CD4-positive, alpha-beta T cell treated with Interleukin-2 at 100 ng/mL for 4 hours (primary cell): ENCODE measurements at regions not wholly inside any gene's neighbourhood (a gene's known extent, or its start where the extent isn't known, plus 50 kb on each side); places are given as distances from the start of the nearest gene placed in this dataset.
"Not testable (repeated sequence)": the region's sequence is repeated elsewhere in the genome, so short reads cannot be mapped to it uniquely, and the experiment has no call there.

Experiments used
- DNase-seq: peaks from one replicate; pipeline ENCODE4 v3.0.0-alpha.2; 2020; ENCODE audit warnings: low spot score

- no peak for DNase-seq
Measured at GRCh38 chr9:745761-746380, 95.6 kb upstream of the DMRT1 start.

DNA sequence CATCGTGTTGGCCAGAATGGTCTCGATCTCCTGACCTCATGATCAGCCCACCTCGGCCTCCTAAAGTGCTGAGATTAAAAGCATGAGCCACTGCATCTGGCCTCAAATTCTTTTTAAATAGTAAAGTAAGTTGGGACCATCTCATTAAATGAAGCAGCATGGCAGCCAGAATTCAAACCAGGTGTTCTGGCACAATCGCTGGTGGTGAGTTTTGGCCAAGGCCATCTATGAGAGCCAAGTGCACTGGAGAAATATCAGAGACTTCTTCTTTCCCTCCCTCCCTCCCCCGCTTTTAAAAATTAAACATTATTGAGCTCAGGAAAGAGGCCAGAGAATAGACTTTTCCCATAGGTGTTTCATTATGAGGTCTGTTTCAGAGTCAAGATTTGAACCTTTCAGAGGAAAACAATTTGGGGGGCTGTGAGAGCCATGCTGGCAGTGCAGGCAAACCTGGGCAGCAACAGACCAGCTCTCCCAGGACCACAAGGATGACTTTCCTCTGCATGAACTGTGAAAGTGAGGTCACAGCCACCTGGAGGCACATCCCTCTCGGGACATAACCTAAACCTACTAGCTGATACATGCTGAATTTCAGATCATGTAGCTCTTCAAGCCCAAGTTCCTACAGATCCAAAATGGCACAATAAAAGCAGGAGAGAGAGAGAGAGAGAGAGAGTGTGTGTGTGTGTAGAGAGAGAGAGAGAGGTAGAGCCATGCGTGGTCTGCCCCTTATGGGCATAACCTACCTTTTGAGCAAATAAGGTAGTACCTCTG is 94.6 kb upstream of the DMRT1 start:
- no peak for DNase-seq

DNA sequence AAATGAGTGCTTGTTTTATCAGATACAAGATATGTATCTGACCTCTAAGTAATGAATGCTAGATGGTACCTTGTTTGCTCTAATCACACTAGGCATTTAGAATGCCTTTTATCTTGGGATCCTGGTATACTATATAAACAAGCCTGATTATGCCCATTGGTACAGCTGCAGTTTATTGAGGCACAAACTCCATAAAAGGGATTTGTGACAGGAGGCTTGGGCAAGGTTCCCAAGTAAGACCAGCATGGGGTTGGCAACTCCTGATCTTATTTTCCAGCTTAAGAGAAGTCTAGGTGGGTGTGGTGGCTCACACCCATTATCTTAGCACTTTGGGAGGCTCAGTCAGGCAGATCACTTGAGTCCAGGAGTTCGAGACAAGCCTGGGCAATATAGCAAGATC is 93.9 kb upstream of the DMRT1 start:
- DNase-seq: no peak

GRCh38 chr9:748861-749497 is 92.5 kb upstream of the DMRT1 start:
- no peak for DNase-seq

GRCh38 chr9:749716-750115 is 91.8 kb upstream of the DMRT1 start:
- DNase-seq: peak; percentile 8

GRCh38 chr9:750249-750967 is 91.1 kb upstream of the DMRT1 start:
- DNase-seq: no peak

- no peak for DNase-seq
Measured at GRCh38 chr9:751137-752051, 90.1 kb upstream of the DMRT1 start.

DNA sequence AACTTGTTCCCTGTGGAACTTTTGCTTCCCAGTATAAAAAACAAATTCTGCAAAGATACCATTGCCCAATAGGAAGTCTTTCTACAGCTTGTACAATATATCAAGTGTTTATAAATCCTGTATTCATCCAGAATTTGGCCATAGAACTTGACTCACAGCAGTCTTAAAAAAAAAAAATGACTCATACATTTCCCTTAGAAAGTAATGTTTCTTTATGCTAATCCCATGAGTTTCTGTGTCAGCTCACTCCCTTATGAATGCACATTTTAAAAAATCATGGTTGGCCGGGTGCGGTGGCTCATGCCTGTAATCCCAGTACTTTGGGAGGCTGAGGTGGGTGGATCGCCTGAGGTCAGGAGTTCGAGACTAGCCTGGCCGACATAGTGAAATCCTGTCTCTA is 89.3 kb upstream of the DMRT1 start:
- DNase-seq: no peak

GRCh38 chr9:752681-753200 is 88.8 kb upstream of the DMRT1 start:
- no peak for DNase-seq

GRCh38 chr9:753734-754133 is 87.8 kb upstream of the DMRT1 start:
- DNase-seq: not testable (repeated sequence)

DNA sequence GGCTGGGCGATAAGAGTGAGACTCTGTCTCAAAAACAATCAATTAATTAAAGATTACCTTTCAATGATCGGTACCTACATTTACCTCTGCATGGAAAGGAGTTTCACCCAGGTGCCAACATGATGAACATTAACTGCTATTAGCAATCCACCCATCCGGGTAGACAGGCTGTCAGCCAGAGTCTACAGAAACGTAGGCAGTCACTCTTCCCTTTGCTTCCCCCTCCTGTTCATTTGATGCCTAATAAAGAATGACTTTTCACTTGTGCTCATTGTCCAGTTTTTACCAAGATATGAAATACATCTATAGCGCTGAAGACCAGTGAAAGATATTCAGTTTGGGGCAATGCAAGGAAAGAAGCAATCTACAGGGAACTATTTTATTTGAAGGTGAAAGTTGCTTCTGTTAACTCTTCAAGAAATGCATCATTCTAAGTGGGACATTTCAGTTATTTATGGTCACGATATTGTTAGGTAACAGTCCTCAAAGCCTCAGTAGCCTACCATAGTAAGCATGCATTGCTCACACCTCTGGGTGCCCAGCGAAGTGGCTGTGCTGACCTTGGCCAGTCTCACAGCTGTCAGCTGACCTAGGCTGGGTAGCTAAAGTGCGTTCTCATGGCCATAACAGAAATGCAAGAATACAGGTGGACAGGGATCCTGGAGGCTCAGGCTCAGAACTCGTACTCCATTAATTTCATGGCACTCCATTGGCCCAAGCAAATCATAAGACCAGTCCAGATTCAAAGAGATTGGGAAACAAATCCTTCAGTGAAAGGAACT is 87.2 kb upstream of the DMRT1 start:
- no peak for DNase-seq

GRCh38 chr9:755454-756381 is 85.8 kb upstream of the DMRT1 start:
- no peak for DNase-seq

GRCh38 chr9:757246-757881 is 84.1 kb upstream of the DMRT1 start:
- no peak for DNase-seq

DNA sequence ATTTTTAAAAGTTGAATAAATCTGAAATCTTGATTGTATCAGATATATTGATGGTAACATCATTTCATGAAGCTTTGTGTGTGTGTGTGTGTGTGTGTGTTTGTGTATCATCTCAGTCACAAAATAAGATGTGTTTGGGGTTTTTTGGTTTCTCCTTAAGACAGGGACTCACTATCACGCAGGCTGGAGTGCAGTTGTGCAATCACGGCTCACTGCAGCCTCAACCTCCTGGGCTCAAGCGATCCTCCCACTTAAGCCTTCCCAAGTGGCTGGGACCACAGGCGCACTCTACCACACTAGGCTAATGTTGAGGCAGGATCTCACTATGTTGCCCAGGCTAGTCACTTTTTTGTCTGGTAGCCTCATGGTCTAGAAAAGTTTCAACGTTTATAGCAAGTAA is 83.4 kb upstream of the DMRT1 start:
- DNase-seq: no peak

- DNase-seq: no peak
Measured at GRCh38 chr9:759541-759940, 82.0 kb upstream of the DMRT1 start.

DNA sequence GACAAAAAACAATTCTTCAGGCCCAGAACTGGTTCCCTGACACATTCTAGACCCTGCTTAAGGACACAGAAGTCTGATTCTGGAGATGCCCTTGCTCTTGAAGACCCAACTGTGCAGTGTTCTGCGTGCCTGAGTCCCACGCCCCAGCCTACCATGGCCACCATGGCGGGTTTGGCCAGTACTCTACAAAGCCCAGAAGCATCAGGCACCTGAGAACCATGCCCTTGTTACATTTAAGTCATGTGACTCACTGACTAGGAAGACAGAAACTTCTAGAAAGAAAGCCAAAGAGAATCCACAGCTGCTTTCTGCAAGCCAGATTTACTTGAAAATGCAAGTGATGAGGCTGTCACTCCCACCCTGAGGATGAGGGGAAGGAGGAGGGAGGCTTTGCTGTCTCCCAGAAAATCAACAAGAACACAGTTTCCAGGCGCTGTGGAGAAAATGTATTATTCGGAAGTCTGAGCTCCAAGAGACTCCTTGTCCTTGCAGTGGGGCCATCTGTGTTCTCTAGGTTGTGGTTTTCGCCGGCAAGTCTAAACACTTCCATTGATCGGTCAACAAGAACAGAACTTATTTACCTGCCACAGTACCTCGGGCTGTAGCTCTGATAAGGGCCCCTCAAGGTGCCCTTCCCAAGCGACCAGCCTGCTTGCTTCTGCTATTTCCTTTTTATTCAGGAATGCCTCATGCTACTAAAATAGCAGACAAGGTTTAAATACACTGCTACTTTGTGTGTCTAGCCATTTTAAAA is 81.3 kb upstream of the DMRT1 start:
- no peak for DNase-seq

DNA sequence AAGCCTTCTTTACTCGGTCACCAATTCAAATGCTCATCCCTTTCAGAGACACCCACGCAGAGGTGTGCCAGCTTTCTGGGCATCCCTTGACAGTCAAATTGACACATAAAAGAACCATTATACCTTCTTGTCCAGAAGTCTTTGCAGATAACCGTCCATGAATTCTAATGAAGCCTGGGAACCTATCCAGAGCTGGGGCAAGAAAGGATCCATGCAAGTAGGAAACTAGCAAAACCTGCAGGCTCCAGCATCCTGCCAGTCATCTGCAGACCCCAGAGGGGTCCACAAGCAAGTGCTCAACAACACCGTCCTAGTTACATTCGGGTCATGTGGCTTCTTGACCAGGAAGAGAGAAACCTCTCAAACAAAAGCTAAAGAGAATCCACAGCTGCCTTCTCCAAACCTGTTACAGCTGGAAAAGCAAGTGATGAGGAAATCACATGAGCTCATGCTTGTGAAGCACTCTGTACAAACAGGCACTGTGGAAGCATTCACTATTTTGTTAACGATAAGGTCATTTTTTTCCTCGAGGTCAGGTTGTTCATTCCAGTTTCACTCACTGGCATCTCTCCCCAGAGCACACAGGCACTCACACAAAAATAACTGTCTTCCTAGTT is 80.2 kb upstream of the DMRT1 start:
- DNase-seq: no peak
